ENCODE measurements at regions not wholly inside any gene's neighbourhood (a gene's known extent, or its start where the extent isn't known, plus 50 kb on each side); places are given as distances from the start of the nearest gene placed in this dataset.
"Not testable (repeated sequence)": the region's sequence is repeated elsewhere in the genome, so short reads cannot be mapped to it uniquely, and the experiment has no call there.

DNA sequence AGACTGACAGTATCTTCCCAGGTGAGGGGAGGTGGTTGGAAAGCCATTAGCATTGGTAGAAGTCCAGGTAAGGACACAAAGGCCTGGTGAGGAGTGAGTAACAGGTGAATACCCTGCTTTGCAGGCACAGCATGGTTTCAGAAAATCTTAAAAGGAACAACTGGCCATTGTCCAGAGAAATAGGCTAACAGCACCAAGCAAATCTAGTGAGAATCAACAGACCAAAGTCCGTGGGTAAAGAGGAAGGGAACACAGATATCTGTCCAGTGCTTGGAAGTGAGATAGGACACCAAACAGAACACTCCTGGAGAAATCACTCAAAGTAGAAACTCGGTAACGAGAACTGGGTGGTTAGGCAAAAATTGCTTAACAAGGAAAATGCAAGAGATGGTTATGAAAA lies 88.8 kb upstream of the RPRM start:
- Histone ChIP-seq H3K4me3 (ENCODE audit: extremely low read depth, insufficient read depth, low read length, poor library complexity, severe bottlenecking) (no peak overlapping the region), H3K9me3 (ENCODE audit: control insufficient read depth, low read length) (no peaks in the 10 kb centered on the region), H3K27ac (ENCODE audit: low read depth, low read length, severe bottlenecking) (no peak overlapping the region), H3K4me1 (ENCODE audit: control insufficient read depth, insufficient read depth, low read length, poor library complexity, severe bottlenecking) (no peaks in the 10 kb centered on the region), H3K36me3 (ENCODE audit: control insufficient read depth, insufficient read depth, low read length) (no peaks in the 10 kb centered on the region)
- 43% methylated on average over 1 of the region's 3 CpGs; no CpG with 5 or more reads in 1 of the 2 experiments for WGBS, 2 experiments (ENCODE audit: insufficient coverage in 2 of 2)

DNA sequence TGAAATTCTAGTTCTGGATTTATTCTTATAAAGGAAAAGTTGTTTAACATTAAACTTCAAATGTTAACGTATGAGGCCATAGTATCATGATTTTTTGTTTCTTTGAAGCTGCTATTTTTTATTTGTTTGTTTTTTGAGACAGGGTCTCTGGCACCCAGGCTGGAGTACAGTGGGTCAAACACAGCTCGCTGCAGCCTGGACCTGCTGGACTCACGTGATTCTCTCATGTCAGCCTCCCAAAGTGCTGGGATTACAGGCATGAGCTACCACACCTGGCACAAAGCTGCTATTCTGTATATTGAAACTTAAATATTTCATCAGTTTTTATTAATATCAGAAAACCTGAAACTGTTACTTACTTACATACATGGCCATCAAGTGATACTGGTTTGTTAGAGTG lies 89.5 kb upstream of the RPRM start:
- H3K27ac ChIP-seq (ENCODE audit: low read depth, low read length, severe bottlenecking), result no peak overlapping the region
- H3K4me1 ChIP-seq (ENCODE audit: control insufficient read depth, insufficient read depth, low read length, poor library complexity, severe bottlenecking), result no peaks in the 10 kb centered on the region
- H3K36me3 ChIP-seq (ENCODE audit: control insufficient read depth, insufficient read depth, low read length), result no peaks in the 10 kb centered on the region
- 96 to 100% methylated on average over 2 to 3 of the region's 3 CpGs for WGBS, 2 experiments (ENCODE audit: insufficient coverage in 2 of 2)
- no peaks in the 10 kb centered on the region for H3K9me3 ChIP-seq (ENCODE audit: control insufficient read depth, low read length)
- H3K4me3 ChIP-seq (ENCODE audit: extremely low read depth, insufficient read depth, low read length, poor library complexity, severe bottlenecking), result no peak overlapping the region

DNA sequence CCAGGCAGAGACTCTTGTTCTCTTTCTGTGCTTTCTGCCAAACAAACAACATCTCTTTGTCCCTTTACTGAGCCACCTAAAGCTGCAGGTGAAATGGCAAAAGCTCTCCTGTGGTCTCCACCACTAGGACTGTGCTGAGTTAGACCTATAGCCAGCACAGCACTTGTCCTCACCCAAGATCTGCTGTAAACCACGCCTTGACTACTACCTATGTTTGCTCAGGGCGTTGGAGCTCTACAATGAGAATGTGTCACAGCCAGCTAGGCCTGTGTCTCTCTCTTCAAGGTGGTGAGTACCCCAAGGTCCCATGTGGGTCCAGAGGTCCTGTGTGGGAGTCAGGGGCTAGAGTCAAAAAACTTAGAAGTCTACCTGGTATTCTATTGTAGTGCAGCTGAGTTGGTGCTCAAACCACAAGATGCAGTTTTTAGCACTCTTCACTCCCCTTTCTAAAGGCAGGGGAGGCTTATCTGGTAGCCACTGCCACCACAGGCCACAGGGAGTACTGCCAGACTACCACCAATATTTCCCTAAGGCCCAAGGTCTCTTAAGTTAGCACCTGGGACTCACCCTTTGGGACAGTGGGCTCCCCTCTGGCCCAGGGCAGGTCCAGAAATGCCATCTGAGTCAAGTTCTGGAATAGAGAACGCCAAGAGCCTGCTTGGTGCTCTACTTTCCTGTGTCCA lies 96.8 kb upstream of the RPRM start:
- 64 to 83% methylated on average over 3 of the region's 3 CpGs for WGBS, 2 experiments (ENCODE audit: insufficient coverage in 2 of 2)
- Histone ChIP-seq H3K36me3 (ENCODE audit: control insufficient read depth, insufficient read depth, low read length) (no peaks in the 10 kb centered on the region), H3K27ac (ENCODE audit: low read depth, low read length, severe bottlenecking) (no peak overlapping the region), H3K4me3 (ENCODE audit: extremely low read depth, insufficient read depth, low read length, poor library complexity, severe bottlenecking) (no peak overlapping the region), H3K9me3 (ENCODE audit: control insufficient read depth, low read length) (no peaks in the 10 kb centered on the region), H3K4me1 (ENCODE audit: control insufficient read depth, insufficient read depth, low read length, poor library complexity, severe bottlenecking) (no peaks in the 10 kb centered on the region)

DNA sequence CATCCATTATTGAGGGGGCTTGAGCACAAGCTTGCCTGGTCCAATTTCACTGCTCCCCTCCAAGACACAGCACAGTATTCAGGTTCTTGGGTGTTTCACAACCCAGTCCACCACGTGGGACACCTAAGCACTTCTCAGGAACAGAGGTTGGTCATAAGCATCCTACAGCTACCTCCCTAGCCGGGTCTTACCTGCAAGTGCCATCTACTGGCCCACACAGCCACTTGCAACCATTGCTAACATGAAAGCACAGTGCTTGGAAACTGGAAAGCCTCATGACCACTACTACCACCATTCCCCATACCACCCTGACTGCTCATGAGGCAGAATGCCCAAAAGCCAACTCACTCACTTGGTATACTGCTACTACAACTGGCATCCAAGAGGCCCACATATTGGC lies 105.7 kb upstream of the RPRM start:
- 67 to 78% methylated on average over 2 of the region's 2 CpGs for WGBS, 2 experiments (ENCODE audit: insufficient coverage in 2 of 2)
- Histone ChIP-seq H3K4me3 (ENCODE audit: extremely low read depth, insufficient read depth, low read length, poor library complexity, severe bottlenecking) (no peak overlapping the region), H3K36me3 (ENCODE audit: control insufficient read depth, insufficient read depth, low read length) (no peaks in the 10 kb centered on the region), H3K9me3 (ENCODE audit: control insufficient read depth, low read length) (peaks cover 10% of the 10 kb centered on the region), H3K4me1 (ENCODE audit: control insufficient read depth, insufficient read depth, low read length, poor library complexity, severe bottlenecking) (no peaks in the 10 kb centered on the region), H3K27ac (ENCODE audit: low read depth, low read length, severe bottlenecking) (no peak overlapping the region)

DNA sequence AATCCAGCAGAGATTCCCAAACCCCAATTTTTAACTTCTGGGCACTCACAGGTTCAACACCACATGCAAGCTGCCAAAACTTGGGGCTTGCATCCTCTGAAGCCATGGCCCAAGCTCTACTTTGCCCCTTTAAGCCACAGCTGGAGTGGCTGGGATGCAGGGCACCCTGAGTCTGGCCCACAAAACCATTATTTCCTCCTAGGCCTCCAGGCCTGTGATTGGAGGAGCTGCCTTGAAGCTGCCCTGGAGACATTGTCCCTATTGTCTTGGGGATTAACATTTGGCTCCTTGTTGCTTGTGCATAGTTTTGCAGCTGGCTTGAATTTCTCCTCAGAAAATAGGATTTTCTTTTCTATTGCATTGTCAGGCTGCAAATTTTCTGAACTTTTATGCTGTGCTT lies 109.8 kb upstream of the RPRM start:
- H3K36me3 ChIP-seq (ENCODE audit: control insufficient read depth, insufficient read depth, low read length), result no peaks in the 10 kb centered on the region
- no peaks in the 10 kb centered on the region for H3K4me1 ChIP-seq (ENCODE audit: control insufficient read depth, insufficient read depth, low read length, poor library complexity, severe bottlenecking)
- H3K27ac ChIP-seq (ENCODE audit: low read depth, low read length, severe bottlenecking), result no peak overlapping the region
- no peak overlapping the region for H3K4me3 ChIP-seq (ENCODE audit: extremely low read depth, insufficient read depth, low read length, poor library complexity, severe bottlenecking)
- H3K9me3 ChIP-seq (ENCODE audit: control insufficient read depth, low read length), result peaks cover 10% of the 10 kb centered on the region

DNA sequence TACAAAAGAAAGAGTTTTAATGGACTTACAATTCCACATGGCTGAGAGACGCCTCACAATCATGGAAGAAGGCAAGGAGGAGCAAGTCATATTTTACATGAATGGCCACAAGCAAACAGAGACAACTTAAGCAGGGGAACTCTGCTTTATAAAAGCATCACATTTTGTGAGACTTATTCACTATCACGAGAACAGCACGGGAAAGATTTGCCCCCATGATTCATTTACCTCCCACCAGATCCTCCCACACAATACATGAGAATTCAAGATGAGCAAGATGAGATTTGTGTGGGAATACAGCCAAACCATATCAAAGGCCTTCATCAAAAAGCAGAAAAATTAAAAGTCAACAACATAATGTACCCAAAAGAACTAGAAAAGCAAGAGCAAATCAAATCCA lies 111.0 kb upstream of the RPRM start:
- no peak overlapping the region for H3K4me3 ChIP-seq (ENCODE audit: extremely low read depth, insufficient read depth, low read length, poor library complexity, severe bottlenecking)
- H3K9me3 ChIP-seq (ENCODE audit: control insufficient read depth, low read length), result peaks cover 10% of the 10 kb centered on the region
- WGBS, 2 experiments (ENCODE audit: insufficient coverage in 2 of 2), result 80 to 100% methylated on average over 1 of the region's 3 CpGs
- H3K4me1 ChIP-seq (ENCODE audit: control insufficient read depth, insufficient read depth, low read length, poor library complexity, severe bottlenecking), result no peaks in the 10 kb centered on the region
- no peaks in the 10 kb centered on the region for H3K36me3 ChIP-seq (ENCODE audit: control insufficient read depth, insufficient read depth, low read length)
- no peak overlapping the region for H3K27ac ChIP-seq (ENCODE audit: low read depth, low read length, severe bottlenecking)

DNA sequence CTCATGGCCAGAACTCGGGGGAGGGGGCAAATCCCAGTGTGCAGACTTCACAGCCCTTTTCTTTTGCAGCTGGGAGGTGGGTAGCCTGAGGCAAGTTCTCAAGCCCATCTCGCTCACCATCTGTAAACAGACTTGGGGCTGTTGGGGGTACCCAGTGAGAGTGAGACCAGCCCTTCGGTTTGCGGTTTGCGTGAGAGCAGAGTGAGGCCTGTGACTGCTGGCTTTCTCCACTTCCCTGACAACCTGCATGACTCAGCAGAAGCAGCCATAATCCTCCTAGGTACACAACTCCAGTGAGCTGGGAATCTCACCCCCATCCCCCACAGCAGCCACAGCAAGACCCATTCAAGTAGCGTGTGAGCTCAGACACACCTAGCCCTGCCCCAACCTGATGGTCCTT lies 114.5 kb upstream of the RPRM start:
- peak overlapping the region; percentile 17 for H3K27ac ChIP-seq (ENCODE audit: low read depth, low read length, severe bottlenecking)
- WGBS, 2 experiments (ENCODE audit: insufficient coverage in 2 of 2), result 78 to 94% methylated on average over 4 to 6 of the region's 6 CpGs

DNA sequence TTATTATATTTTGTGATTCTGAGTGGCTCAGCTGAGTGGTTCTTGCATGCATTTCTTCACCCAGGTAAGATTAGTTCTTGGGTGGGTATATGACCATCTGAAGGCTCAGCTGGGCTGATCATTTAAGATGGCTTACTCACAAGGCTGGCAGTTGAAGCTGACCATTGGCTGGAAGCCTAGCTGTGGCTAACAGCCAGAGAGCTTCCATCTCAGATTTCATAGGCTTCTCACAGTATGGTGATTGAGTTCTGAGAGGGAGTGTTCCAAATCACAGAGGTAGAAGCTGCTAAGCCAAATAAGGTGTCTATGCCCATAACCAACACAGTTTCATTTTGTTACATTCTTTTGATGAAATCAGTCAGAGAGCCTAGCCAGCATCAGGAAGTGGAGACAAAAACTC lies 117.4 kb upstream of the RPRM start:
- H3K9me3 ChIP-seq (ENCODE audit: control insufficient read depth, low read length), result no peaks in the 10 kb centered on the region
- H3K4me1 ChIP-seq (ENCODE audit: control insufficient read depth, insufficient read depth, low read length, poor library complexity, severe bottlenecking), result no peaks in the 10 kb centered on the region
- H3K36me3 ChIP-seq (ENCODE audit: control insufficient read depth, insufficient read depth, low read length), result no peaks in the 10 kb centered on the region
- H3K4me3 ChIP-seq (ENCODE audit: extremely low read depth, insufficient read depth, low read length, poor library complexity, severe bottlenecking), result no peak overlapping the region
- no peak overlapping the region for H3K27ac ChIP-seq (ENCODE audit: low read depth, low read length, severe bottlenecking)

More for the DNA sequence above, 114.5 kb upstream of the RPRM start:
- H3K36me3 ChIP-seq (ENCODE audit: control insufficient read depth, insufficient read depth, low read length); H3K4me1 ChIP-seq (ENCODE audit: control insufficient read depth, insufficient read depth, low read length, poor library complexity, severe bottlenecking); H3K9me3 ChIP-seq (ENCODE audit: control insufficient read depth, low read length); H3K4me3 ChIP-seq (ENCODE audit: extremely low read depth, insufficient read depth, low read length, poor library complexity, severe bottlenecking): not testable (repeated sequence)

DNA sequence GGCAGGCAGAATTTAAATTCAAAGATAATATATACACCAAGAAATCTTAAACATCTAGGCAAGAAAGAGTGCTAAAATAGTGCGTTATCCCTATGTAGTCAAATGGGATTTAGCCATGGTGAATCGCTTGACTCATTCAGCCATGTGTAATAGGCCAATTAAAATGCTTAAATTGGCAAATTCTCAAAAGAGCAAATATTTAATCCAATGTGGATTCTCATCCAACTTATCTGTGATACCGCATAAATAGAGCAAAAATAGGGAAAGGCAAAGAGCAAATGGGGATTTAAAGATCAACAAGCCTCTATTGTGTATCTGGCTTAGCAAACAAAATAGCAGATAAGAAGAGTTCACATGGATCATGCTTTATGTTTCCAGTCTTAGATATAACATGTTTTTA lies 123.2 kb upstream of the RPRM start:
- Histone ChIP-seq H3K9me3 (ENCODE audit: control insufficient read depth, low read length) (no peaks in the 10 kb centered on the region), H3K36me3 (ENCODE audit: control insufficient read depth, insufficient read depth, low read length) (no peaks in the 10 kb centered on the region), H3K4me1 (ENCODE audit: control insufficient read depth, insufficient read depth, low read length, poor library complexity, severe bottlenecking) (no peaks in the 10 kb centered on the region), H3K27ac (ENCODE audit: low read depth, low read length, severe bottlenecking) (no peak overlapping the region), H3K4me3 (ENCODE audit: extremely low read depth, insufficient read depth, low read length, poor library complexity, severe bottlenecking) (no peak overlapping the region)
- 83 to 92% methylated on average over 1 to 2 of the region's 3 CpGs for WGBS, 2 experiments (ENCODE audit: insufficient coverage in 2 of 2)

DNA sequence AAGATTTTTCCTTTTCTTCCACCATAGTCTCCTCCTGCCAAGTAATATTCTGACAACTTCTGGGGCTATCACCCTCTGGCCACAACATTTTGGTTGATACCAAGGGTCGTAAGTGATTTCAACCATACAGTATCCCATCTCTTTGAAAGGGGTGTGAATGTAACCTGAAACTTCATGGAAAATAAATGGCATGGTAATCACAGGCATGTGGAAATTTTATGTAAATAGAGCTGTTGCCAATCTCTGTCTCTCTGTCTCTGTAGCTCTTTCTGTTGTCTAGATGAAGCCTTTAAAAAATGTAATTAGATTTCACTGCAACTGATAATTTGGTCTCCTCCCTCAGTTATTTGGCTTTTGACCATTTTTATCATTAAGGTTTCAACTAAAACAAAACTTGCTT lies 125.6 kb upstream of the RPRM start:
- no peak overlapping the region for H3K4me3 ChIP-seq (ENCODE audit: extremely low read depth, insufficient read depth, low read length, poor library complexity, severe bottlenecking)
- H3K4me1 ChIP-seq (ENCODE audit: control insufficient read depth, insufficient read depth, low read length, poor library complexity, severe bottlenecking), result no peaks in the 10 kb centered on the region
- H3K36me3 ChIP-seq (ENCODE audit: control insufficient read depth, insufficient read depth, low read length), result no peaks in the 10 kb centered on the region
- no peak overlapping the region for H3K27ac ChIP-seq (ENCODE audit: low read depth, low read length, severe bottlenecking)
- H3K9me3 ChIP-seq (ENCODE audit: control insufficient read depth, low read length), result no peaks in the 10 kb centered on the region
- 60% methylated on average over 1 of the region's 1 CpG; no CpG with 5 or more reads in 1 of the 2 experiments for WGBS, 2 experiments (ENCODE audit: insufficient coverage in 2 of 2)

DNA sequence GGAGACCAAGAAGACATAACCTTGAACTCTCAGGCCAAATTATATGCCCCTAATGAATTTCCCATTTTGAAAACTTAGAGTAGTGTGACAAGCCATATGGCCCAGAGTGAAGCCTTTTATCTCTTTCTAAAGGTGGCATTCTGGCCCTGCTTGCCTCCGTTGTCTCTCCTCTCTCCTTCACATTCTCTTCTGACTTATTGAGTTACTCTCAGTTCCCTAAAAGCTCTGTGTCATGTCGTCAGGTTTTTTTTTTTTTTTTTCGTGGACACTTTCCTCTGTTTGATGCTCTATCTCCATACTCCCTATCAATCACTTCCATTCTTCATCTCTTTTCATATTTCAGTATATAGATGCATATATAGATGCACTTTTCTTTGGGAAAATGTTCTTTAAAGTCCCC lies 128.1 kb upstream of the RPRM start:
- WGBS, 2 experiments (ENCODE audit: insufficient coverage in 2 of 2), result 100% methylated on average over 2 of the region's 3 CpGs; no CpG with 5 or more reads in 1 of the 2 experiments

More for the DNA sequence above, 128.1 kb upstream of the RPRM start:
- H3K27ac ChIP-seq (ENCODE audit: low read depth, low read length, severe bottlenecking), result no peak overlapping the region
- H3K36me3 ChIP-seq (ENCODE audit: control insufficient read depth, insufficient read depth, low read length), result no peaks in the 10 kb centered on the region
- no peaks in the 10 kb centered on the region for H3K9me3 ChIP-seq (ENCODE audit: control insufficient read depth, low read length)
- no peak overlapping the region for H3K4me3 ChIP-seq (ENCODE audit: extremely low read depth, insufficient read depth, low read length, poor library complexity, severe bottlenecking)
- no peaks in the 10 kb centered on the region for H3K4me1 ChIP-seq (ENCODE audit: control insufficient read depth, insufficient read depth, low read length, poor library complexity, severe bottlenecking)
